Activated CD4-positive, alpha-beta T cell treated with anti-CD3 and anti-CD28 coated beads, Interleukin-2, amount 10 ng/mL, durations not matched to agents 7 days and 5 days (primary cell): ENCODE measurements at regions not wholly inside any gene's neighbourhood (a gene's known extent, or its start where the extent isn't known, plus 50 kb on each side); places are given as distances from the start of the nearest gene placed in this dataset.
"Not testable (repeated sequence)": the region's sequence is repeated elsewhere in the genome, so short reads cannot be mapped to it uniquely, and the experiment has no call there.

ENCODE experiments used
- CTCF ChIA-PET: fragments of 350-600 bp; sonication (Branson Sonifier 250); formaldehyde crosslinking; loops from one replicate; lab custom pipeline; 2021; ENCODE audit warnings: antibody characterized with exemption; lab: Charles Lee
- POLR2A ChIA-PET: fragments of 350-600 bp; sonication (Branson Sonifier 250); formaldehyde crosslinking; loops from one replicate; lab custom pipeline; 2021; ENCODE audit warnings: antibody characterized with exemption; lab: Charles Lee
- DNase-seq: peaks from one replicate; pipeline ENCODE4 v3.0.0-alpha.2; 2020
- H3K27ac Mint-ChIP-seq: one replicate; pipeline ENCODE4 v1.8.0; 2021; ENCODE audit warnings: mild to moderate bottlenecking, moderate library complexity, mixed read lengths
- H3K27me3 Mint-ChIP-seq: one replicate; pipeline ENCODE4 v1.8.0; 2021; ENCODE audit warnings: mixed read lengths
- H3K36me3 Mint-ChIP-seq: one replicate; pipeline ENCODE4 v1.8.0; 2021; ENCODE audit warnings: low read depth, mixed read lengths
- H3K4me1 Mint-ChIP-seq: one replicate; pipeline ENCODE4 v1.8.0; 2021; ENCODE audit warnings: mixed read lengths
- H3K4me3 Mint-ChIP-seq: one replicate; pipeline ENCODE4 v1.8.0; 2021; ENCODE audit warnings: mild to moderate bottlenecking, moderate library complexity, mixed read lengths
- H3K9me3 Mint-ChIP-seq: one replicate; pipeline ENCODE4 v1.8.0; 2021; ENCODE audit warnings: mixed read lengths

- H3K9me3 Mint-ChIP-seq = no peaks in the 10 kb centered on the region
- no peaks in the 10 kb centered on the region for H3K4me1 Mint-ChIP-seq
- peaks cover 4% of the 10 kb centered on the region for H3K27me3 Mint-ChIP-seq
- ChIA-PET POLR2A (no interaction called here), CTCF (no interaction called here)
- DNase-seq = no peak
- no peaks in the 10 kb centered on the region for H3K36me3 Mint-ChIP-seq
- no peak overlapping the region for H3K27ac Mint-ChIP-seq
- no peak overlapping the region for H3K4me3 Mint-ChIP-seq
These were observed 63.7 kb upstream of the ALDH1B1 start for GRCh38 chr9:38328765-38329164.

GRCh38 chr9:38326122-38326521 is 66.4 kb upstream of the ALDH1B1 start:
- DNase-seq = no peak
- H3K27me3 Mint-ChIP-seq = peaks cover 10% of the 10 kb centered on the region
- H3K4me1 Mint-ChIP-seq = no peaks in the 10 kb centered on the region
- no peaks in the 10 kb centered on the region for H3K36me3 Mint-ChIP-seq
- POLR2A ChIA-PET = no interaction called here
- no peaks in the 10 kb centered on the region for H3K9me3 Mint-ChIP-seq
- CTCF ChIA-PET = no interaction called here
- H3K4me3 Mint-ChIP-seq = no peak overlapping the region
- no peak overlapping the region for H3K27ac Mint-ChIP-seq

- H3K27ac Mint-ChIP-seq, H3K4me1 Mint-ChIP-seq, H3K4me3 Mint-ChIP-seq, H3K36me3 Mint-ChIP-seq, POLR2A ChIA-PET, DNase-seq, H3K9me3 Mint-ChIP-seq, CTCF ChIA-PET: not testable (repeated sequence)
- peaks cover 10% of the 10 kb centered on the region for H3K27me3 Mint-ChIP-seq
These were observed 68.3 kb upstream of the ALDH1B1 start for GRCh38 chr9:38324213-38324612.

GRCh38 chr9:38322937-38323336 is 69.6 kb upstream of the ALDH1B1 start:
- Mint-ChIP-seq H3K36me3 (no peaks in the 10 kb centered on the region), H3K27me3 (peaks cover 8% of the 10 kb centered on the region), H3K9me3 (no peaks in the 10 kb centered on the region), H3K27ac (no peak overlapping the region), H3K4me1 (no peaks in the 10 kb centered on the region), H3K4me3 (no peak overlapping the region)
- CTCF ChIA-PET = no interaction called here
- no peak for DNase-seq
- POLR2A ChIA-PET = no interaction called here

GRCh38 chr9:38319496-38320173 is 72.9 kb upstream of the ALDH1B1 start:
- CTCF ChIA-PET = interaction anchor here (1.0 kb wide), 1 partner anchor 63 kb away, joined by 3 read pairs; no protein-coding TSS in a partner anchor
- Mint-ChIP-seq H3K27ac (no peak overlapping the region), H3K36me3 (no peaks in the 10 kb centered on the region), H3K9me3 (no peaks in the 10 kb centered on the region), H3K27me3 (peaks cover 6% of the 10 kb centered on the region), H3K4me3 (no peak overlapping the region), H3K4me1 (no peaks in the 10 kb centered on the region)
- DNase-seq = no peak
- POLR2A ChIA-PET = no interaction called here

GRCh38 chr9:38318759-38319495 is 73.6 kb upstream of the ALDH1B1 start:
- Mint-ChIP-seq H3K4me1 (no peaks in the 10 kb centered on the region), H3K9me3 (no peaks in the 10 kb centered on the region), H3K27ac (no peak overlapping the region), H3K36me3 (no peaks in the 10 kb centered on the region), H3K4me3 (no peak overlapping the region), H3K27me3 (peaks cover 6% of the 10 kb centered on the region)
- DNase-seq = no peak
- ChIA-PET POLR2A (no interaction called here), CTCF (no interaction called here)

- H3K4me1 Mint-ChIP-seq = no peaks in the 10 kb centered on the region
- peaks cover 2% of the 10 kb centered on the region for H3K27me3 Mint-ChIP-seq
- no peaks in the 10 kb centered on the region for H3K9me3 Mint-ChIP-seq
- ChIA-PET POLR2A (no interaction called here), CTCF (no interaction called here)
- no peak overlapping the region for H3K27ac Mint-ChIP-seq
- no peak overlapping the region for H3K4me3 Mint-ChIP-seq
- no peak for DNase-seq
- H3K36me3 Mint-ChIP-seq = no peaks in the 10 kb centered on the region
These were observed 76.2 kb upstream of the ALDH1B1 start for GRCh38 chr9:38316166-38316780.

- H3K27me3 Mint-ChIP-seq = no peaks in the 10 kb centered on the region
- no peak for DNase-seq
- ChIA-PET POLR2A (no interaction called here), CTCF (no interaction called here)
- H3K4me3 Mint-ChIP-seq = no peak overlapping the region
- no peak overlapping the region for H3K27ac Mint-ChIP-seq
- H3K4me1 Mint-ChIP-seq = no peaks in the 10 kb centered on the region
- H3K36me3 Mint-ChIP-seq = no peaks in the 10 kb centered on the region
- H3K9me3 Mint-ChIP-seq = no peaks in the 10 kb centered on the region
These were observed 77.4 kb upstream of the ALDH1B1 start for GRCh38 chr9:38315085-38315595.

- no peak overlapping the region for H3K4me3 Mint-ChIP-seq
- H3K4me1 Mint-ChIP-seq = no peaks in the 10 kb centered on the region
- POLR2A ChIA-PET = no interaction called here
- no peak for DNase-seq
- H3K36me3 Mint-ChIP-seq = no peaks in the 10 kb centered on the region
- CTCF ChIA-PET = no interaction called here
- H3K9me3 Mint-ChIP-seq = no peaks in the 10 kb centered on the region
- H3K27ac Mint-ChIP-seq = no peak overlapping the region
- H3K27me3 Mint-ChIP-seq = no peaks in the 10 kb centered on the region
These were observed 79.1 kb upstream of the ALDH1B1 start for GRCh38 chr9:38313421-38313820.

- Mint-ChIP-seq H3K4me1 (no peaks in the 10 kb centered on the region), H3K9me3 (no peaks in the 10 kb centered on the region), H3K27me3 (no peaks in the 10 kb centered on the region), H3K4me3 (no peak overlapping the region), H3K36me3 (no peaks in the 10 kb centered on the region), H3K27ac (no peak overlapping the region)
- ChIA-PET CTCF (no interaction called here), POLR2A (no interaction called here)
- no peak for DNase-seq
These were observed 80.1 kb upstream of the ALDH1B1 start for GRCh38 chr9:38312406-38312805.

GRCh38 chr9:38311382-38312270 is 80.9 kb upstream of the ALDH1B1 start:
- Mint-ChIP-seq H3K27ac (no peak overlapping the region), H3K4me1 (no peaks in the 10 kb centered on the region), H3K36me3 (no peaks in the 10 kb centered on the region), H3K9me3 (no peaks in the 10 kb centered on the region), H3K27me3 (no peaks in the 10 kb centered on the region), H3K4me3 (no peak overlapping the region)
- ChIA-PET POLR2A (no interaction called here), CTCF (no interaction called here)
- DNase-seq = no peak

GRCh38 chr9:38309324-38310195 is 82.9 kb upstream of the ALDH1B1 start:
- Mint-ChIP-seq H3K27ac (no peak overlapping the region), H3K9me3 (no peaks in the 10 kb centered on the region), H3K27me3 (no peaks in the 10 kb centered on the region), H3K4me3 (no peak overlapping the region), H3K36me3 (no peaks in the 10 kb centered on the region), H3K4me1 (no peaks in the 10 kb centered on the region)
- POLR2A ChIA-PET = no interaction called here
- no peak for DNase-seq
- CTCF ChIA-PET = no interaction called here
